ENCODE measurements at regions not wholly inside any gene's neighbourhood (a gene's known extent, or its start where the extent isn't known, plus 50 kb on each side); places are given as distances from the start of the nearest gene placed in this dataset.

DNA sequence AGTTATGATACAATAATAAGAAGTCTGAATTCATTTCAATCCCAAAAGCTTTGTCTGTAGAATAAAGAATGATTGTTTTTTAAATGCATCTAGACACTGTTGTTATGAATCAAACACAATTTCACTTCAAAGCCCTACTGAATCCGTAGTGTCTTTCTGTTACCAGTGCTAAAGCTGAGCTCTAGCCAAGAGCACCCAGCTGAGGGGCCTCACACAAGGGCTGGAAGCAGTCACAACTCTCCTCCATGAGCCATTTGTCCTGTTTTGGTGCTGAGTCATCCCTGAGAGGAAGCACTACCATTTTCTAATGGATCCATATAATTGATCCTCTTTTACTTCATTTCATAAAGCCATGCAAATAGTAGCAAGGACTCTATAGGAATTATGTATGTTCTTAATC is 158.2 kb upstream of the ANKRD28 start (continued):
- TF ChIP-seq, protein P1, sequence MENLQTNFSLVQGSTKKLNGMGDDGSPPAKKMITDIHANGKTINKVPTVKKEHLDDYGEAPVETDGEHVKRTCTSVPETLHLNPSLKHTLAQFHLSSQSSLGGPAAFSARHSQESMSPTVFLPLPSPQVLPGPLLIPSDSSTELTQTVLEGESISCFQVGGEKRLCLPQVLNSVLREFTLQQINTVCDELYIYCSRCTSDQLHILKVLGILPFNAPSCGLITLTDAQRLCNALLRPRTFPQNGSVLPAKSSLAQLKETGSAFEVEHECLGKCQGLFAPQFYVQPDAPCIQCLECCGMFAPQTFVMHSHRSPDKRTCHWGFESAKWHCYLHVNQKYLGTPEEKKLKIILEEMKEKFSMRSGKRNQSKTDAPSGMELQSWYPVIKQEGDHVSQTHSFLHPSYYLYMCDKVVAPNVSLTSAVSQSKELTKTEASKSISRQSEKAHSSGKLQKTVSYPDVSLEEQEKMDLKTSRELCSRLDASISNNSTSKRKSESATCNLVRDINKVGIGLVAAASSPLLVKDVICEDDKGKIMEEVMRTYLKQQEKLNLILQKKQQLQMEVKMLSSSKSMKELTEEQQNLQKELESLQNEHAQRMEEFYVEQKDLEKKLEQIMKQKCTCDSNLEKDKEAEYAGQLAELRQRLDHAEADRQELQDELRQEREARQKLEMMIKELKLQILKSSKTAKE (IDR thresholded peaks at IDR 0.05; ENCODE audit: low read depth, poor library complexity, severe bottlenecking) = no peak
- TF ChIP-seq IRF5 (IDR thresholded peaks at IDR 0.05; ENCODE audit: borderline replicate concordance) = no peak

- ChIA-PET SMC1A (ENCODE audit: uncharacterized antibody, unreplicated experiment) (interaction anchor here (0.8 to 1.2 kb wide), 2 partner anchors 142 to 462 kb away, joined by 3 read pairs; no protein-coding TSS in a partner anchor), CTCF (no interaction called here), RAD21 (ENCODE audit: unreplicated experiment) (interaction anchor here (0.5 kb wide), 1 partner anchor 869 kb away, joined by 4 read pairs; no protein-coding TSS in a partner anchor), POLR2A (no interaction called here)
- Histone ChIP-seq H3K9ac (ENCODE audit: control insufficient read depth, insufficient read depth, low read length) (no peak overlapping the region), H3K27ac (ENCODE audit: control insufficient read depth, insufficient read depth) (no peak overlapping the region), H3K79me2 (ENCODE audit: control insufficient read depth, insufficient read depth, low read length) (no peaks in the 10 kb centered on the region), H3K4me1 (ENCODE audit: control insufficient read depth, insufficient read depth, low read length) (no peaks in the 10 kb centered on the region), H3K4me3 (no peak overlapping the region), H3K36me3 (ENCODE audit: control insufficient read depth in 2 of 2, insufficient read depth in 2 of 2, low read length in 1 of 2) (no peaks in the 10 kb centered on the region), H3K4me2 (ENCODE audit: control insufficient read depth, insufficient read depth) (no peak overlapping the region), H2AFZ (ENCODE audit: control insufficient read depth, low read depth, low read length) (no peak overlapping the region), H3K27me3 (replicated peaks in 1 of 2; ENCODE audit: control insufficient read depth in 2 of 2, insufficient read depth in 2 of 2, low read length in 1 of 2) (no peaks in the 10 kb centered on the region), H4K20me1 (ENCODE audit: control insufficient read depth, insufficient read depth) (no peaks in the 10 kb centered on the region), H3K9me3 (replicated peaks; ENCODE audit: control insufficient read depth, insufficient read depth, low read length) (no peaks in the 10 kb centered on the region)
- 64% methylated on average over 3 of the region's 3 CpGs for WGBS (ENCODE audit: insufficient coverage, insufficient replicate concordance, low lambda C conversion rate, missing lambda C conversion rate)
- BruUV-seq (replicated peaks) = no TSS peak
- no peak for DNase-seq (ENCODE audit: low read depth, low spot score)
- in situ Hi-C loops (cut with MboI) (no loop called here), intact Hi-C loops (cut with micrococcal nuclease; ENCODE audit: unreplicated experiment) (no loop called here)
- ATAC-seq = no peak
- no peak for TF ChIP-seq NRF1 (conservative IDR thresholded peaks at IDR 0.05; ENCODE audit: low read depth, low read length)
- no peak for FAIRE-seq
These were observed 161.1 kb upstream of the ANKRD28 start for GRCh38 chr3:15958692-15959433.

Data from GM12878 (cell line).